Neural progenitor cell (in vitro differentiated cells): ENCODE measurements at regions not wholly inside any gene's neighbourhood (a gene's known extent, or its start where the extent isn't known, plus 50 kb on each side); places are given as distances from the start of the nearest gene placed in this dataset.

Source experiments
- DNase-seq: peaks from one replicate; pipeline ENCODE4 v3.0.0-alpha.2; 2016; ENCODE audit warnings: low spot score
- H2AFZ ChIP-seq: fragments of 200-600 bp; sonication (generic); replicated peaks from 2 replicates; pipeline ENCODE4 v1.6.1; 2016; ENCODE audit warnings: antibody characterized with exemption
- H3F3A ChIP-seq: fragments of 200-600 bp; sonication (generic); 2 replicates; pipeline ENCODE4 v1.6.1; 2016; ENCODE audit warnings: antibody characterized with exemption, low read depth
- H3K27ac ChIP-seq: fragments of 200-600 bp; sonication (generic); 2 replicates; pipeline ENCODE4 v1.5.1; 2016; ENCODE audit warnings: mild to moderate bottlenecking
- H3K27me3 ChIP-seq: fragments of 200-600 bp; sonication (generic); 2 replicates; pipeline ENCODE4 v1.6.1; 2016; ENCODE audit warnings: mild to moderate bottlenecking, moderate library complexity
- H3K36me3 ChIP-seq: fragments of 200-600 bp; sonication (generic); 2 replicates; pipeline ENCODE4 v1.5.1; 2016
- H3K4me1 ChIP-seq: fragments of 200-600 bp; sonication (generic); 2 replicates; pipeline ENCODE4 v1.6.1; 2016; ENCODE audit warnings: mixed run types
- H3K4me2 ChIP-seq: fragments of 200-600 bp; sonication (generic); 2 replicates; pipeline ENCODE4 v1.6.1; 2016
- H3K4me3 ChIP-seq: fragments of 200-600 bp; sonication (generic); 2 replicates; pipeline ENCODE4 v1.5.1; 2016
- H3K79me2 ChIP-seq: fragments of 200-600 bp; sonication (generic); 2 replicates; pipeline ENCODE4 v1.6.1; 2016; ENCODE audit warnings: low read depth
- H3K9ac ChIP-seq: fragments of 200-600 bp; sonication (generic); 2 replicates; pipeline ENCODE4 v1.6.1; 2016
- H3K9me3 ChIP-seq: fragments of 200-600 bp; sonication (generic); 2 replicates; pipeline ENCODE4 v1.5.1; 2016; ENCODE audit warnings: low read depth
- H4K20me1 ChIP-seq: fragments of 200-600 bp; sonication (generic); 2 replicates; pipeline ENCODE4 v1.6.1; 2016; ENCODE audit warnings: low read depth
- H3K27ac Mint-ChIP-seq: 3 replicates; pipeline ENCODE4 v1.8.0; 2021; ENCODE audit warnings: mixed read lengths
- H3K27me3 Mint-ChIP-seq: 2 replicates; pipeline ENCODE4 v1.8.0; 2022; ENCODE audit warnings: low read depth, mild to moderate bottlenecking, inconsistent platforms, moderate library complexity, mixed read lengths; ENCODE audit not compliant: insufficient read depth
- H3K36me3 Mint-ChIP-seq: 3 replicates; pipeline ENCODE4 v1.8.0; 2021; ENCODE audit warnings: mixed read lengths
- H3K4me1 Mint-ChIP-seq: 3 replicates; pipeline ENCODE4 v1.8.0; 2021; ENCODE audit warnings: mixed read lengths
- H3K4me3 Mint-ChIP-seq: 3 replicates; pipeline ENCODE4 v1.8.0; 2021; ENCODE audit warnings: mild to moderate bottlenecking, moderate library complexity, mixed read lengths
- H3K9me3 Mint-ChIP-seq: 3 replicates; pipeline ENCODE4 v1.8.0; 2020; ENCODE audit warnings: mixed read lengths
- EZH2 ChIP-seq: fragments of 200-600 bp; sonication (generic); IDR thresholded peaks from 2 replicates; pipeline ENCODE4 v1.6.1; 2017; ENCODE audit warnings: antibody characterized with exemption, mild to moderate bottlenecking, moderate library complexity
- EZH2phosphoT487 ChIP-seq: fragments of 200-600 bp; sonication (generic); IDR thresholded peaks from 2 replicates; pipeline ENCODE4 v1.6.1; 2017; ENCODE audit warnings: antibody characterized with exemption
- TF ChIP-seq, protein P1 (sequence below): fragments of 200-600 bp; sonication (generic); IDR thresholded peaks from 2 replicates; pipeline ENCODE4 v1.5.1; 2017; ENCODE audit warnings: antibody characterized with exemption, mild to moderate bottlenecking

DNA sequence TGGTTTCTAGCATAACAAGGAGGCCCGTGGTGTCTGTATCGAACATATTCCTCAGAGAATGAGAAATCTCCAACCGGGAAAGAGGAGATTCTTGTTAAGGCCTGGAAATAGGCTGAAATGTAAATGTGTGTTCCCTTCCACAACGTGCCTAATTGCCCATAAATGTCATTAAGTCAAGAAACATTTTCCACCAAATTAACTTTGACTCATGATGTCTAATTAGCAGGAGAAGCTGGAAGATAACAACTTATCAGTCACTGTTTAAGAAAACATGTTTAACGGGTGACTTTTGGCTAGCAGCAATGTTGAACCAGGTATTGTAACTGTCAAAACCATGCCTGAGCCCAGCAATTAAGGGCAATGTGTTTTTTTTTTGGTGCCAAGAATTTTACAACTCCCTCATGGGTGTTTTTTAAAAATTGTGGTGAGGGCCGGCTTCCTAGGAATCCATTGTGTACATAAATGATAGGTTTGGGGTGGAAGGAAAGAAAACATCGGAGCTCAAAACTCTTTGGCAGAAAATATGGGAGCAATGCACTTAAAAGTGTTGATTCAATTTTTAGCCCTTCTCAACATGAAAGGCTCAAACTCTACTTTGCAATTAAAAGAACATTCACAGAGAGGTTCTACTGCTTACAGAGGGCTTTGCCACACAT, 67.0 kb downstream of the OLIG1 start:
- H2AFZ ChIP-seq = no peak overlapping the region
- Mint-ChIP-seq H3K27ac (no peak overlapping the region), H3K4me3 (no peak overlapping the region), H3K4me1 (peaks cover 9% of the 10 kb centered on the region), H3K9me3 (no peaks in the 10 kb centered on the region), H3K27me3 (peaks cover 8% of the 10 kb centered on the region), H3K36me3 (no peaks in the 10 kb centered on the region)
- H3K9me3 ChIP-seq = no peaks in the 10 kb centered on the region
- no peak overlapping the region for H3K27ac ChIP-seq
- no peaks in the 10 kb centered on the region for H3K79me2 ChIP-seq
- no peaks in the 10 kb centered on the region for H4K20me1 ChIP-seq
- no peak for DNase-seq
- H3K4me2 ChIP-seq = no peak overlapping the region
- H3F3A ChIP-seq = no peaks in the 10 kb centered on the region
- no peaks in the 10 kb centered on the region for H3K27me3 ChIP-seq
- H3K4me1 ChIP-seq = no peaks in the 10 kb centered on the region
- no peaks in the 10 kb centered on the region for H3K36me3 ChIP-seq
- TF ChIP-seq EZH2 = no peak
- TF ChIP-seq, protein P1, sequence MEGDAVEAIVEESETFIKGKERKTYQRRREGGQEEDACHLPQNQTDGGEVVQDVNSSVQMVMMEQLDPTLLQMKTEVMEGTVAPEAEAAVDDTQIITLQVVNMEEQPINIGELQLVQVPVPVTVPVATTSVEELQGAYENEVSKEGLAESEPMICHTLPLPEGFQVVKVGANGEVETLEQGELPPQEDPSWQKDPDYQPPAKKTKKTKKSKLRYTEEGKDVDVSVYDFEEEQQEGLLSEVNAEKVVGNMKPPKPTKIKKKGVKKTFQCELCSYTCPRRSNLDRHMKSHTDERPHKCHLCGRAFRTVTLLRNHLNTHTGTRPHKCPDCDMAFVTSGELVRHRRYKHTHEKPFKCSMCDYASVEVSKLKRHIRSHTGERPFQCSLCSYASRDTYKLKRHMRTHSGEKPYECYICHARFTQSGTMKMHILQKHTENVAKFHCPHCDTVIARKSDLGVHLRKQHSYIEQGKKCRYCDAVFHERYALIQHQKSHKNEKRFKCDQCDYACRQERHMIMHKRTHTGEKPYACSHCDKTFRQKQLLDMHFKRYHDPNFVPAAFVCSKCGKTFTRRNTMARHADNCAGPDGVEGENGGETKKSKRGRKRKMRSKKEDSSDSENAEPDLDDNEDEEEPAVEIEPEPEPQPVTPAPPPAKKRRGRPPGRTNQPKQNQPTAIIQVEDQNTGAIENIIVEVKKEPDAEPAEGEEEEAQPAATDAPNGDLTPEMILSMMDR = no peak
- TF ChIP-seq EZH2phosphoT487 = no peak
- no peak overlapping the region for H3K9ac ChIP-seq
- no peak overlapping the region for H3K4me3 ChIP-seq

DNA sequence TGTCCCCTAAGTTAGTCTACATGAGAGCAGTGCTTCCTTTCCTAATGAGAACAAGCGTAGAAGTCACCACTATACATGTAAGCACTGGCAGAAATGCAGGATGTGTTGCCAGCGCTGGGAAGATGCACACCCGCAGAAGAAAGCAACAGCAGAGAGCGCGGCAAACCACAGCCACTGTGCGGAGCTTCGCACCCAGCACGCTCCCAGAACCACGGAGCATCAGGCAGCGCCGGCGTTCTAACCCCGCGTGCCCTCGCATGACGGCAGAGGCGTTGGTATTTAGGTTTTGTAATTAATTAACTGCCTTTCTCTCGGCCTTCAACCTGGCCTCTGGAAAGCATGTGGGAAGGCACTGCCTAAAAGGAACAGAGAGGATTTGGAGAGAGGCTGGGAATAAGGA, 69.1 kb downstream of the OLIG1 start:
- Histone ChIP-seq H3K79me2 (no peaks in the 10 kb centered on the region), H4K20me1 (no peaks in the 10 kb centered on the region), H2AFZ (no peak overlapping the region), H3K4me3 (no peak overlapping the region), H3K4me1 (no peaks in the 10 kb centered on the region), H3K4me2 (no peak overlapping the region), H3K27ac (no peak overlapping the region), H3K9ac (no peak overlapping the region), H3K36me3 (no peaks in the 10 kb centered on the region), H3K9me3 (no peaks in the 10 kb centered on the region), H3K27me3 (no peaks in the 10 kb centered on the region), H3F3A (no peaks in the 10 kb centered on the region)
- no peaks in the 10 kb centered on the region for H3K9me3 Mint-ChIP-seq
- H3K27ac Mint-ChIP-seq = no peak overlapping the region
- TF ChIP-seq EZH2phosphoT487 = no peak
- no peak for TF ChIP-seq EZH2
- peaks cover 9% of the 10 kb centered on the region for H3K4me1 Mint-ChIP-seq
- DNase-seq = no peak
- H3K27me3 Mint-ChIP-seq = peaks cover 9% of the 10 kb centered on the region
- H3K4me3 Mint-ChIP-seq = no peak overlapping the region
- H3K36me3 Mint-ChIP-seq = no peaks in the 10 kb centered on the region

DNA sequence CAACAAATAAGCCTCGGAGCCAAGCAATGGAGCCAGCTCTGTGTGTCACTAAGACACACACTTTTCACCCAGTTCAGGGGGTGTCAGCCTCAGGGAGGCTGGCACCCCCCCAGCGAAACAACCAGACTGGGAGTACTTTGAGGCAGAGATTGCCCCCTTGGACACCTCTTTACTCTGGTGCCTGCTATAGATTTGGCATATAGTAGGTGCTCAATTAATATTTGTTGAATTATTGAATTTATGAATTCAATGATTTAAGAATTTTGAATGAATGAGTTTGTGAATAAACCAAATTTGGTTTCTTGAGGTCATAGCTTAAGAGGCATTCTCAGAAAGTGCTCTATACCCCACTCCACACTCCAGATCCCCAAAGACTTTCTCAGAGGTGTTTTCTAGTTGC, 70.3 kb downstream of the OLIG1 start:
- no peak for TF ChIP-seq EZH2phosphoT487
- TF ChIP-seq EZH2 = no peak
- TF ChIP-seq, protein P1 = no peak
- no peaks in the 10 kb centered on the region for H3K9me3 ChIP-seq
- H3K4me1 ChIP-seq = no peaks in the 10 kb centered on the region
- H3K36me3 Mint-ChIP-seq = no peaks in the 10 kb centered on the region
- no peaks in the 10 kb centered on the region for H4K20me1 ChIP-seq
- H3K4me1 Mint-ChIP-seq = peaks cover 18% of the 10 kb centered on the region
- no peak overlapping the region for H3K4me3 Mint-ChIP-seq
- no peak overlapping the region for H3K9ac ChIP-seq
- no peak overlapping the region for H3K27ac ChIP-seq
- no peaks in the 10 kb centered on the region for H3K27me3 ChIP-seq
- no peak overlapping the region for H2AFZ ChIP-seq
- no peak for DNase-seq
- no peaks in the 10 kb centered on the region for H3K79me2 ChIP-seq
- H3K36me3 ChIP-seq = no peaks in the 10 kb centered on the region
- H3K27me3 Mint-ChIP-seq = peaks cover 11% of the 10 kb centered on the region
- H3K4me3 ChIP-seq = no peak overlapping the region
- H3K4me2 ChIP-seq = no peak overlapping the region
- H3K9me3 Mint-ChIP-seq = peaks cover 1% of the 10 kb centered on the region
- H3K27ac Mint-ChIP-seq = no peak overlapping the region
- H3F3A ChIP-seq = no peaks in the 10 kb centered on the region

DNA sequence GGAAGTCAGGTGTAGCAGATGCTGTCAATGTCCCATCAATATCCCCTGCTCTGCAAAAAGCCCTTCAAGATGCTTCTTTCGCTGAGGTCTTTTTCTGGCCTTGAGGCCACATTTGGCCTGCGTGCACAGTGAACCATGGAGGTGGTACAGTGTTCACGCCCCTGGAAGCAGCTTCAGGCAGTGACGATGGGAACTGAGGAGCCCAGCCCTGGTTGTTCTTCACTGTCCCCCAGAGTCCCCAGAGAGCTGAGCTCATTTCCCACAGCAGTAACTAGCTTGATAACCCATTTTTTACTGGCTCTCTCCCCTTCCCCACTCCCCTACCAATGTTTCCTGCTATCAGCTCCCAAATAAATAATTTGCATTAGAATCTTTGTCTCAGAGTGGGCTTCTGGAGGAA, 76.5 kb downstream of the OLIG1 start:
- no peaks in the 10 kb centered on the region for H3K79me2 ChIP-seq
- H3K9me3 ChIP-seq = no peaks in the 10 kb centered on the region
- Mint-ChIP-seq H3K36me3 (no peaks in the 10 kb centered on the region), H3K9me3 (peaks cover 3% of the 10 kb centered on the region), H3K4me1 (peaks cover 34% of the 10 kb centered on the region), H3K27ac (no peak overlapping the region), H3K27me3 (peaks cover 24% of the 10 kb centered on the region), H3K4me3 (no peak overlapping the region)
- no peaks in the 10 kb centered on the region for H3F3A ChIP-seq
- no peak for DNase-seq
- H3K27ac ChIP-seq = no peak overlapping the region
- no peaks in the 10 kb centered on the region for H3K4me1 ChIP-seq
- no peak overlapping the region for H3K9ac ChIP-seq
- H3K36me3 ChIP-seq = no peaks in the 10 kb centered on the region
- H4K20me1 ChIP-seq = no peaks in the 10 kb centered on the region
- H3K4me2 ChIP-seq = no peak overlapping the region
- no peaks in the 10 kb centered on the region for H3K27me3 ChIP-seq
- H2AFZ ChIP-seq = no peak overlapping the region
- H3K4me3 ChIP-seq = no peak overlapping the region
- TF ChIP-seq EZH2phosphoT487 (no peak), EZH2 (no peak)
- TF ChIP-seq, protein P1 = no peak
